Cardiac muscle cell (in vitro differentiated cells and primary cell): ENCODE measurements at regions not wholly inside any gene's neighbourhood (a gene's known extent, or its start where the extent isn't known, plus 50 kb on each side); places are given as distances from the start of the nearest gene placed in this dataset.

Experiments used
- DNase-seq, 2 donors: peaks; one replicate each; pipeline versions ENCODE4 v3.0.0 to v3.0.0-alpha.2; 2010 to 2017; ENCODE audit warnings: low read depth in 1 of 2, low spot score in 1 of 2
- H3K27ac ChIP-seq: fragments of 200-600 bp; sonication (generic); 2 replicates; pipeline ENCODE4 v1.5.1; 2016
- H3K27me3 ChIP-seq: fragments of 200-600 bp; sonication (generic); 2 replicates; pipeline ENCODE4 v1.6.0; 2016; ENCODE audit warnings: control low read depth
- H3K36me3 ChIP-seq: fragments of 200-600 bp; sonication (generic); 2 replicates; pipeline ENCODE4 v1.5.1; 2016; ENCODE audit warnings: control low read depth
- H3K4me1 ChIP-seq: fragments of 200-600 bp; sonication (generic); 2 replicates; pipeline ENCODE4 v1.8.1; 2017; ENCODE audit warnings: low read depth, mild to moderate bottlenecking, mixed run types
- H3K4me3 ChIP-seq: fragments of 200-600 bp; sonication (generic); 2 replicates; pipeline ENCODE4 v1.5.1; 2016; ENCODE audit warnings: mild to moderate bottlenecking
- H3K9me3 ChIP-seq: fragments of 200-600 bp; sonication (generic); 2 replicates; pipeline ENCODE4 v1.5.1; 2017; ENCODE audit warnings: low read depth, mild to moderate bottlenecking, control low read depth
- CTCF ChIP-seq: IDR thresholded peaks from 2 replicates; pipeline ENCODE4 v1.5.1; 2012; ENCODE audit warnings: low read depth, mild to moderate bottlenecking, low read length

- Histone ChIP-seq H3K9me3 (no peaks in the 10 kb centered on the region), H3K27me3 (no peaks in the 10 kb centered on the region), H3K4me1 (no peaks in the 10 kb centered on the region), H3K4me3 (no peak overlapping the region), H3K36me3 (no peaks in the 10 kb centered on the region), H3K27ac (no peak overlapping the region)
- no peak for DNase-seq
- no peak for TF ChIP-seq CTCF
Observed at GRCh38 chr3:83216919-83217594, 1455.6 kb upstream of the GBE1 start.

GRCh38 chr3:83195243-83195642, 1433.8 kb upstream of the GBE1 start:
- Histone ChIP-seq H3K4me1 (no peaks in the 10 kb centered on the region), H3K4me3 (no peak overlapping the region), H3K36me3 (no peaks in the 10 kb centered on the region), H3K9me3 (no peaks in the 10 kb centered on the region), H3K27me3 (no peaks in the 10 kb centered on the region), H3K27ac (no peak overlapping the region)
- no peak for TF ChIP-seq CTCF
- DNase-seq: no peak

GRCh38 chr3:83193526-83193925, 1432.1 kb upstream of the GBE1 start:
- no peaks in the 10 kb centered on the region for H3K27me3 ChIP-seq
- H3K4me3 ChIP-seq: no peak overlapping the region
- DNase-seq: no peak
- H3K27ac ChIP-seq: no peak overlapping the region
- TF ChIP-seq CTCF: no peak
- H3K36me3 ChIP-seq: no peaks in the 10 kb centered on the region
- no peaks in the 10 kb centered on the region for H3K4me1 ChIP-seq
- no peaks in the 10 kb centered on the region for H3K9me3 ChIP-seq

GRCh38 chr3:83189634-83190033, 1428.2 kb upstream of the GBE1 start:
- no peaks in the 10 kb centered on the region for H3K36me3 ChIP-seq
- no peaks in the 10 kb centered on the region for H3K27me3 ChIP-seq
- no peak for DNase-seq
- no peaks in the 10 kb centered on the region for H3K9me3 ChIP-seq
- TF ChIP-seq CTCF: no peak
- H3K27ac ChIP-seq: no peak overlapping the region
- no peaks in the 10 kb centered on the region for H3K4me1 ChIP-seq
- H3K4me3 ChIP-seq: no peak overlapping the region

GRCh38 chr3:83169473-83169872, 1408.0 kb upstream of the GBE1 start:
- no peak for TF ChIP-seq CTCF
- no peak for DNase-seq
- no peaks in the 10 kb centered on the region for H3K27me3 ChIP-seq
- no peaks in the 10 kb centered on the region for H3K9me3 ChIP-seq
- no peak overlapping the region for H3K4me3 ChIP-seq
- H3K36me3 ChIP-seq: no peaks in the 10 kb centered on the region
- H3K27ac ChIP-seq: no peak overlapping the region
- no peaks in the 10 kb centered on the region for H3K4me1 ChIP-seq

GRCh38 chr3:83150896-83151295, 1389.5 kb upstream of the GBE1 start:
- Histone ChIP-seq H3K9me3 (no peaks in the 10 kb centered on the region), H3K4me3 (no peak overlapping the region), H3K4me1 (peaks cover 9% of the 10 kb centered on the region), H3K27ac (no peak overlapping the region), H3K27me3 (no peaks in the 10 kb centered on the region), H3K36me3 (no peaks in the 10 kb centered on the region)
- no peak for DNase-seq
- TF ChIP-seq CTCF: no peak
